GM21390 (cell line): ENCODE measurements at regions not wholly inside any gene's neighbourhood (a gene's known extent, or its start where the extent isn't known, plus 50 kb on each side); places are given as distances from the start of the nearest gene placed in this dataset.
A peak's percentile ranks its signal among the peaks of the same experiment; 100 is the strongest.

ENCODE experiments used
- ATAC-seq: cut with Tn5 transposase; IDR thresholded peaks from one replicate; pipeline ENCODE4 v1.9.1; 2021; ENCODE audit not compliant: unreplicated experiment

- peak; percentile 56 for ATAC-seq
These were observed 138.1 kb downstream of the TMCO5A start for GRCh38 chr15:38072348-38073177.

- ATAC-seq = no peak
These were observed 138.9 kb downstream of the TMCO5A start for GRCh38 chr15:38073178-38073946.

GRCh38 chr15:38074029-38074428 is 139.6 kb downstream of the TMCO5A start:
- no peak for ATAC-seq

- ATAC-seq = no peak
These were observed 141.0 kb downstream of the TMCO5A start for GRCh38 chr15:38075466-38075865.

GRCh38 chr15:38076786-38077185 is 142.3 kb downstream of the TMCO5A start:
- peak; percentile 45 for ATAC-seq

- ATAC-seq = no peak
These were observed 144.8 kb downstream of the TMCO5A start for GRCh38 chr15:38079236-38079635.

- ATAC-seq = no peak
These were observed 146.3 kb downstream of the TMCO5A start for GRCh38 chr15:38080651-38081275.

GRCh38 chr15:38084289-38084688 is 149.8 kb downstream of the TMCO5A start:
- peak; percentile 74 for ATAC-seq

DNA sequence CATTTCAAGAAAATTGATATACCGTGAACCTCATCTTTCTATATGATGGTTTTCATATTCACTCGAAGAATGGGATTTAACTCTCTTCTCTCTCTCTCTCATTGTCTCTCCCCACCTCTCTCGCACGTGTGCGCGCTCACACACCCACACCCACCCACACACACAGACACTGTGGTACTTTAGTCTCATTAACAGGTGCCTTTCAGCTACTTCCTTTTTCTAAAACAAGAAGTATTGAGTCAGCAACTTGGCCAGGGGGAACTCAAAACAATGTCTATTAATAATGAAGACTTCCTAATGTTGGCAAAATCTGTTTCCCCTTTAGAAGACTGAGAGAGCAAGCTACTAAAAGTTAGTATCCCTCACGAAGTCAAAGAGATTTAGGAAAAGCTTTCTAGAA is 150.7 kb downstream of the TMCO5A start:
- peak; percentile 68 for ATAC-seq

DNA sequence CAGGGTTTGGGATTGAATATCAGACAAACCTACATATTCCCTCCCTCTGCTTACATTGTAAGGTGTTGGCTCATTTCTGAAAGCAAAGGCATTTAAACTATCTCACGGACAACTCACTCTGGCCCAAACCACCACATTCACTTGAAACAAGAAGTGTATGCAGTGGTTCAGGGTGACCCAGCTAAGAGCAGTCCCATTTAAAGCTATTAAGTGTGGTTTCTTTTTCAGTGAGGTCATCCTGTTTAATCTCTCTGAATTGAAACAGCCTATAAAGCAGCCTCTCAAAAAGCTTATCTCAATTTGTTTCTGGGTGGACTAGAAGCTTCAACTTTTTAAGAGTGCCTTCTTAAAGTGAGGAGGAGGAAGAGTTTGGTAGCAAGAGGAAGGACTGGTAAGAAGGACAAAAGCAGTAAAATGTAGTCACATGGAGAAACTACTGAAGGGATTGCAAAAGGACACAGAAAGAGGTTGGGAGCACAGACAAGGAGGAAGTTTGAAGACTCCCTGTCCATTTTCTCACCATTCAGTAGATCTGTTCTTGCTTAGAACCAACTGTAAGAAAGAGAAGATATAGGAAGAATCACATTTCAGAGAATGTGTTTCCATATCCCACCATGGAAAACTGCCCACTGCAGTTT is 151.6 kb downstream of the TMCO5A start:
- peak; percentile 44 for ATAC-seq

- ATAC-seq = no peak
These were observed 152.2 kb downstream of the TMCO5A start for GRCh38 chr15:38086611-38087010.

- no peak for ATAC-seq
These were observed 154.5 kb downstream of the TMCO5A start for GRCh38 chr15:38088971-38089370.

GRCh38 chr15:38090223-38090622 is 155.8 kb downstream of the TMCO5A start:
- no peak for ATAC-seq

- no peak for ATAC-seq
These were observed 156.2 kb downstream of the TMCO5A start for GRCh38 chr15:38090678-38091077.

- no peak for ATAC-seq
These were observed 156.7 kb downstream of the TMCO5A start for GRCh38 chr15:38091078-38091645.

DNA sequence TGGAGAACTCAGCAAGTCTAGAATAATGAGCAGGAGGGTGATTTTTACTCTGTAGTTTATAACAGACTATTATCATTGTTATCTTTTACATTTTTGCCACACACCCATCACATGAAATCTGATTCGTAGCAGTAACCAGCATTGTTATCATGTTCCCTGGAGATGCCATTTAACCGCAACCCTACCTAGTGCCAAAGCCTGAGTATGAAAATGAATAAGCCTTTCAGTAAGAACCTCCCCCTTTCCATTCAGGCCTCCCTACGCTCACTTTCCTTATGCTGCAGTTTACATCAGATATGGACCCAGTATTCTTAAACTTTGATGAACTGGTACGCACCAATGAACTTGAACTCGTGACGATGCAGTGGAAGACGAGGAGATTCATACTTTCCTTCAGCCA is 158.7 kb upstream of the SPRED1 start:
- no peak for ATAC-seq

DNA sequence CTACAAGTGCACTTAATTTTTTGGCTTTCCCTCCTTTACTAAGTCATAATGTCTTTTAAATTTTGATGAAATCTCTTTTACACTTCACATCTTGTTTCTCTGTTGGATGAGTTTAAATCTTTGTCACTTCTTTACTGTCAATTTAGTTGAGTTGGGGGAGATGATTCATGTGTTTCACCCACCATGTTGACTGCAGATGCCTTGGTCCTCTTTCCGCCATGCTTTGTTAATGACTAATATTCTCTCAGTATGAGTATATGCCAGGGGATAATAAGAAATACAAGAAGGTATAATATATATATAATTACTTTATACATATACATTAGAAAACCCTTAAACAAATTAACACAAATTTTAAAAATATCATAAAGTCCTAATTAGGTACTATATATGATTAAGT is 149.7 kb upstream of the SPRED1 start:
- ATAC-seq = no peak

DNA sequence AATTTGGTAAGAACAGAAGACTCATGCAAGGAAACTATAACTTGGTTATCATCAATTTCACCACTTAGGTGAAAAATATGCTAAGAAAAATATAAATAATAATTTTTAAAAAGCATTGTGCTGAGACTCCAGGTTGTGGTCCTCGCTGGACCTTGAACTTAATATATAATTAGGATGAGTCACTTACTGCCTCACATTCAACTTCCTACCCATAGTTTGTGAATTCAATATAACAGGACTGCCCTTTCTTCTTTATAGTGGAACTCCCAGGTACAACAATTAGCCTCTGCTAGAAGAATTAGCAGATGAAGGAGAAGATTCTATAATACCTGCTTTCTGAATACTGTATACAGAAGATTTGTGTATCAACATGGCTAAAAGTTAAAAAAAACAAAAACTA is 149.1 kb upstream of the SPRED1 start:
- ATAC-seq = no peak

DNA sequence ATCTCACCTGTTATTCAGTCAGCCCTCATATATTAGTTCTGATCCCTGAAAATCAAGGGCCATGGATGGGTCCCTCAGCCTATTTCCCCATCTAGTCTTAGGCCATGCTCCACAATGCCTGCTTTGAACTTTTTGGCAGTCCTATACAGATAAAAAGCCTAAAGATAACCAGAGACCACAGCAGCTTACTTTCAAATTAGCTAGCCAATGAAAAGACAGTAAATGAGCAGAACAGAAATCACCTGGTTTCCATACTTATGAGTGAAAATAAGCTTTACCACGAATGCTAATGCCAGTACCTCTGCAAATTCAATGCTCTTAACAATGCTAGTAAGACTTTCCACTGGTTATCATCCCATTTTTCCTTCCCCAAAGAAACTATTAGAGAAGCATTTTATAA is 141.6 kb upstream of the SPRED1 start:
- ATAC-seq = no peak

- no peak for ATAC-seq
These were observed 140.2 kb upstream of the SPRED1 start for GRCh38 chr15:38112406-38112805.

- ATAC-seq = no peak
These were observed 137.5 kb upstream of the SPRED1 start for GRCh38 chr15:38115121-38115520.
